ENCODE measurements at regions not wholly inside any gene's neighbourhood (a gene's known extent, or its start where the extent isn't known, plus 50 kb on each side); places are given as distances from the start of the nearest gene placed in this dataset.

- Histone ChIP-seq H3K9me2 (replicated peaks; ENCODE audit: low read length) (0 out of 2 replicates have a peak, but pooled peaks cover 5% of the 10 kb centered on the region), H3K9me3 (ENCODE audit: low read length) (no peaks in the 10 kb centered on the region), H3K79me2 (ENCODE audit: low read length) (no peaks in the 10 kb centered on the region), H3K4me3 (ENCODE audit: low read length) (no peak overlapping the region), H3K36me3 (ENCODE audit: low read depth, low read length) (no peaks in the 10 kb centered on the region), H3K9ac (ENCODE audit: low read length) (peak overlapping the region; percentile 37), H3K4me2 (ENCODE audit: low read length) (peak overlapping the region; percentile 57), H4K20me1 (ENCODE audit: low read length) (no peaks in the 10 kb centered on the region), H3F3A (ENCODE audit: low read length, unreplicated experiment) (no peaks in the 10 kb centered on the region), H3K27me3 (ENCODE audit: low read length) (no peaks in the 10 kb centered on the region), H3K27ac (ENCODE audit: low read length) (peak overlapping the region; percentile 83), H2AFZ (ENCODE audit: low read length) (peak overlapping the region; percentile 2; the same call in 1 of the 2 replicates), H3K4me1 (ENCODE audit: insufficient read depth, low read length) (peaks cover 35% of the 10 kb centered on the region)
- BruUV-seq (replicated peaks) = no TSS peak
- ChIA-PET CTCF (no interaction called here), POLR2A (ENCODE audit: unreplicated experiment) (no interaction called here)
- TF ChIP-seq CTCF (conservative IDR thresholded peaks at IDR 0.05; ENCODE audit: low read depth, low read length) = no peak
- no peak for TF ChIP-seq EZH2phosphoT487 (IDR thresholded peaks at IDR 0.05; ENCODE audit: borderline replicate concordance, low read length)
- TF ChIP-seq EZH2 (IDR thresholded peaks at IDR 0.05; ENCODE audit: low read length, unreplicated experiment) = no peak
- ATAC-seq = 0 out of 2 replicates have a peak, but pooled peaks have one; percentile 8
- DNase-seq = peak; percentile 81
- intact Hi-C loops (cut with micrococcal nuclease) = no loop called here
Measured at GRCh38 chr1:218874801-218875400, 298.8 kb upstream of the LYPLAL1 start.

- CTCF ChIA-PET = no interaction called here
- TF ChIP-seq CTCF (conservative IDR thresholded peaks at IDR 0.05; ENCODE audit: low read depth, low read length) (no peak), EZH2phosphoT487 (IDR thresholded peaks at IDR 0.05; ENCODE audit: borderline replicate concordance, low read length) (no peak), EZH2 (IDR thresholded peaks at IDR 0.05; ENCODE audit: low read length, unreplicated experiment) (no peak)
- Histone ChIP-seq H3F3A (ENCODE audit: low read length, unreplicated experiment) (no peaks in the 10 kb centered on the region), H3K9ac (ENCODE audit: low read length) (no peak overlapping the region; the same call in 1 of the 2 replicates), H3K79me2 (ENCODE audit: low read length) (no peaks in the 10 kb centered on the region), H3K4me3 (ENCODE audit: low read length) (no peak overlapping the region), H3K9me2 (replicated peaks; ENCODE audit: low read length) (0 out of 2 replicates have a peak, but pooled peaks cover 4% of the 10 kb centered on the region), H3K27ac (ENCODE audit: low read length) (peak overlapping the region; percentile 15; the same call in 1 of the 2 replicates), H4K20me1 (ENCODE audit: low read length) (no peaks in the 10 kb centered on the region), H3K9me3 (ENCODE audit: low read length) (no peaks in the 10 kb centered on the region), H3K27me3 (ENCODE audit: low read length) (no peaks in the 10 kb centered on the region), H2AFZ (ENCODE audit: low read length) (peak overlapping the region; percentile 2; the same call in 1 of the 2 replicates), H3K4me1 (ENCODE audit: insufficient read depth, low read length) (peaks cover 33% of the 10 kb centered on the region), H3K36me3 (ENCODE audit: low read depth, low read length) (no peaks in the 10 kb centered on the region), H3K4me2 (ENCODE audit: low read length) (0 out of 2 replicates have a peak overlapping the region, but pooled peaks have one; percentile 2)
- intact Hi-C loops (cut with micrococcal nuclease) = no loop called here
- no TSS peak for BruUV-seq (replicated peaks)
- ATAC-seq = peak; percentile 43; the same call in 1 of the 2 replicates
- peak; percentile 71 for DNase-seq
- POLR2A ChIA-PET (ENCODE audit: unreplicated experiment) = no interaction called here
Measured at GRCh38 chr1:218878369-218878768, 295.3 kb upstream of the LYPLAL1 start.

GRCh38 chr1:218880484-218881060, 293.1 kb upstream of the LYPLAL1 start:
- POLR2A ChIA-PET (ENCODE audit: unreplicated experiment) = no interaction called here
- Histone ChIP-seq H3K36me3 (ENCODE audit: low read depth, low read length) (no peaks in the 10 kb centered on the region), H3K9ac (ENCODE audit: low read length) (no peak overlapping the region), H3K9me3 (ENCODE audit: low read length) (no peaks in the 10 kb centered on the region), H3K27me3 (ENCODE audit: low read length) (no peaks in the 10 kb centered on the region), H3K4me1 (ENCODE audit: insufficient read depth, low read length) (peaks cover 11% of the 10 kb centered on the region), H3F3A (ENCODE audit: low read length, unreplicated experiment) (no peaks in the 10 kb centered on the region), H3K79me2 (ENCODE audit: low read length) (no peaks in the 10 kb centered on the region), H3K4me3 (ENCODE audit: low read length) (no peak overlapping the region), H3K9me2 (replicated peaks; ENCODE audit: low read length) (no peaks in the 10 kb centered on the region), H4K20me1 (ENCODE audit: low read length) (no peaks in the 10 kb centered on the region), H2AFZ (ENCODE audit: low read length) (no peak overlapping the region), H3K27ac (ENCODE audit: low read length) (no peak overlapping the region), H3K4me2 (ENCODE audit: low read length) (no peak overlapping the region)
- no peak for ATAC-seq
- CTCF ChIA-PET = no interaction called here
- intact Hi-C loops (cut with micrococcal nuclease) = no loop called here
- no TSS peak for BruUV-seq (replicated peaks)
- no peak for DNase-seq
- TF ChIP-seq EZH2 (IDR thresholded peaks at IDR 0.05; ENCODE audit: low read length, unreplicated experiment) = no peak
- TF ChIP-seq CTCF (conservative IDR thresholded peaks at IDR 0.05; ENCODE audit: low read depth, low read length) = no peak
- no peak for TF ChIP-seq EZH2phosphoT487 (IDR thresholded peaks at IDR 0.05; ENCODE audit: borderline replicate concordance, low read length)
